GM12874 (cell line): ENCODE measurements at regions not wholly inside any gene's neighbourhood (a gene's known extent, or its start where the extent isn't known, plus 50 kb on each side); places are given as distances from the start of the nearest gene placed in this dataset.

Experiments used
- CTCF ChIP-seq: IDR thresholded peaks from 2 replicates; pipeline ENCODE4 v1.5.1; 2011; ENCODE audit warnings: low read depth, mild to moderate bottlenecking, control low read depth, low read length, moderate library complexity; ENCODE audit not compliant: insufficient read depth

- TF ChIP-seq CTCF = no peak
Observed at GRCh38 chr6:66866801-66867200, 1159.8 kb upstream of the EYS start.

GRCh38 chr6:66865771-66866170, 1158.7 kb upstream of the EYS start:
- no peak for TF ChIP-seq CTCF

- no peak for TF ChIP-seq CTCF
Observed at GRCh38 chr6:66861007-66861541, 1154.0 kb upstream of the EYS start.

GRCh38 chr6:66860328-66860727, 1153.3 kb upstream of the EYS start:
- TF ChIP-seq CTCF = no peak

GRCh38 chr6:66858196-66858595, 1151.2 kb upstream of the EYS start:
- TF ChIP-seq CTCF = no peak

- TF ChIP-seq CTCF = no peak
Observed at GRCh38 chr6:66854014-66854413, 1147.0 kb upstream of the EYS start.

- no peak for TF ChIP-seq CTCF
Observed at GRCh38 chr6:66851930-66852329, 1144.9 kb upstream of the EYS start.

- TF ChIP-seq CTCF = no peak
Observed at GRCh38 chr6:66849843-66850242, 1142.8 kb upstream of the EYS start.
